ENCODE measurements at regions not wholly inside any gene's neighbourhood (a gene's known extent, or its start where the extent isn't known, plus 50 kb on each side); places are given as distances from the start of the nearest gene placed in this dataset.
A peak's percentile ranks its signal among the peaks of the same experiment; 100 is the strongest.

GRCh38 chr14:65191716-65192115 is 89.4 kb upstream of the MAX start:
- DNase-seq (ENCODE audit: extremely low spot score), result no peak
- ChIA-PET CTCF (interaction anchor here (1.4 to 1.7 kb wide), 2 partner anchors 9 to 220 kb away, joined by 3 to 6 read pairs; no protein-coding TSS in a partner anchor), POLR2A (no interaction called here)
- no peak for TF ChIP-seq CTCF (IDR thresholded peaks at IDR 0.05; ENCODE audit: control extremely low read depth, extremely low read depth, low read depth, missing control alignments)

DNA sequence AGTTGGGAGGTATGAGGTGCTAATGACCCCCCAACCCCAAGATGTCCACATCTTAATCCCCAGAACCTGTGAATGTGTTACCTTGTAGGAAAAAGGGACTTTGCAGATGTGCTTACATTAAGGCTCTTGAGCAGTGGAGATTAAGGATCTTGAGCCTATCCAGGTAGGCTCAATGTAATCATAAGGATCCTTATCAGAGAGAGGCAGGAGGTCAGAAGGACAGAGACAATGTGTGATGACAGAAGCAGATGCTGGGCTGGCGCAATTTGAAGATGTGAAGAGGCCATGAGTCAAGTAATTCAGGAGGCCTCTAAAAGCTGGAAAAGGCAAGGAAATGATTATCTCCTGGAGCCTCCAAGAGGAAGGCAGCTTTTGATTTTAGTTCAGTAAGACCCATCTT is 90.4 kb upstream of the MAX start:
- CTCF ChIA-PET, result interaction anchor here (1.9 to 3.5 kb wide), 2 partner anchors 8 to 33 kb away, joined by 4 to 21 read pairs; no protein-coding TSS in a partner anchor

GRCh38 chr14:65193916-65194590 is 91.7 kb upstream of the MAX start:
- TF ChIP-seq CTCF (IDR thresholded peaks at IDR 0.05; ENCODE audit: control extremely low read depth, extremely low read depth, low read depth, missing control alignments), result no peak
- DNase-seq (ENCODE audit: extremely low spot score), result no peak
- ChIA-PET POLR2A (no interaction called here), CTCF (interaction anchor here (1.0 to 3.5 kb wide), 6 partner anchors 10 to 630 kb away, joined by 3 to 22 read pairs (median 4); no protein-coding TSS in a partner anchor)

More for the DNA sequence above, 90.4 kb upstream of the MAX start:
- POLR2A ChIA-PET, result no interaction called here
- TF ChIP-seq CTCF (IDR thresholded peaks at IDR 0.05; ENCODE audit: control extremely low read depth, extremely low read depth, low read depth, missing control alignments), result no peak
- no peak for DNase-seq (ENCODE audit: extremely low spot score)

- peak; percentile 60 for DNase-seq (ENCODE audit: extremely low spot score)
- ChIA-PET POLR2A (no interaction called here), CTCF (interaction anchor here (1.0 to 3.5 kb wide), 7 partner anchors 11 to 629 kb away, joined by 3 to 22 read pairs (median 4); no protein-coding TSS in a partner anchor)
These were observed 92.9 kb upstream of the MAX start for GRCh38 chr14:65195042-65195719.

GRCh38 chr14:65198346-65198745 is 96.0 kb upstream of the MAX start:
- no peak for TF ChIP-seq CTCF (IDR thresholded peaks at IDR 0.05; ENCODE audit: control extremely low read depth, extremely low read depth, low read depth, missing control alignments)
- DNase-seq (ENCODE audit: extremely low spot score), result no peak
- ChIA-PET POLR2A (no interaction called here), CTCF (no interaction called here)

More at GRCh38 chr14:65195042-65195719, 92.9 kb upstream of the MAX start:
- no peak for TF ChIP-seq CTCF (IDR thresholded peaks at IDR 0.05; ENCODE audit: control extremely low read depth, extremely low read depth, low read depth, missing control alignments)

- TF ChIP-seq CTCF (IDR thresholded peaks at IDR 0.05; ENCODE audit: control extremely low read depth, extremely low read depth, low read depth, missing control alignments), result no peak
- POLR2A ChIA-PET, result no interaction called here
- CTCF ChIA-PET, result interaction anchor here (1.0 to 1.8 kb wide), 4 partner anchors 9 to 30 kb away, joined by 3 to 6 read pairs (median 4); no protein-coding TSS in a partner anchor
- DNase-seq (ENCODE audit: extremely low spot score), result no peak
These were observed 98.1 kb upstream of the MAX start for GRCh38 chr14:65200454-65200853.
